Neural progenitor cell (in vitro differentiated cells): ENCODE measurements at regions not wholly inside any gene's neighbourhood (a gene's known extent, or its start where the extent isn't known, plus 50 kb on each side); places are given as distances from the start of the nearest gene placed in this dataset.

Experiments used
- DNase-seq: peaks from one replicate; pipeline ENCODE4 v3.0.0-alpha.2; 2016; ENCODE audit warnings: low spot score
- H2AFZ ChIP-seq: fragments of 200-600 bp; sonication (generic); replicated peaks from 2 replicates; pipeline ENCODE4 v1.6.1; 2016; ENCODE audit warnings: antibody characterized with exemption
- H3F3A ChIP-seq: fragments of 200-600 bp; sonication (generic); 2 replicates; pipeline ENCODE4 v1.6.1; 2016; ENCODE audit warnings: antibody characterized with exemption, low read depth
- H3K27ac ChIP-seq: fragments of 200-600 bp; sonication (generic); 2 replicates; pipeline ENCODE4 v1.5.1; 2016; ENCODE audit warnings: mild to moderate bottlenecking
- H3K27me3 ChIP-seq: fragments of 200-600 bp; sonication (generic); 2 replicates; pipeline ENCODE4 v1.6.1; 2016; ENCODE audit warnings: mild to moderate bottlenecking, moderate library complexity
- H3K36me3 ChIP-seq: fragments of 200-600 bp; sonication (generic); 2 replicates; pipeline ENCODE4 v1.5.1; 2016
- H3K4me1 ChIP-seq: fragments of 200-600 bp; sonication (generic); 2 replicates; pipeline ENCODE4 v1.6.1; 2016; ENCODE audit warnings: mixed run types
- H3K4me2 ChIP-seq: fragments of 200-600 bp; sonication (generic); 2 replicates; pipeline ENCODE4 v1.6.1; 2016
- H3K4me3 ChIP-seq: fragments of 200-600 bp; sonication (generic); 2 replicates; pipeline ENCODE4 v1.5.1; 2016
- H3K79me2 ChIP-seq: fragments of 200-600 bp; sonication (generic); 2 replicates; pipeline ENCODE4 v1.6.1; 2016; ENCODE audit warnings: low read depth
- H3K9ac ChIP-seq: fragments of 200-600 bp; sonication (generic); 2 replicates; pipeline ENCODE4 v1.6.1; 2016
- H3K9me3 ChIP-seq: fragments of 200-600 bp; sonication (generic); 2 replicates; pipeline ENCODE4 v1.5.1; 2016; ENCODE audit warnings: low read depth
- H4K20me1 ChIP-seq: fragments of 200-600 bp; sonication (generic); 2 replicates; pipeline ENCODE4 v1.6.1; 2016; ENCODE audit warnings: low read depth
- H3K27ac Mint-ChIP-seq: 3 replicates; pipeline ENCODE4 v1.8.0; 2021; ENCODE audit warnings: mixed read lengths
- H3K27me3 Mint-ChIP-seq: 2 replicates; pipeline ENCODE4 v1.8.0; 2022; ENCODE audit warnings: low read depth, mild to moderate bottlenecking, inconsistent platforms, moderate library complexity, mixed read lengths; ENCODE audit not compliant: insufficient read depth
- H3K36me3 Mint-ChIP-seq: 3 replicates; pipeline ENCODE4 v1.8.0; 2021; ENCODE audit warnings: mixed read lengths
- H3K4me1 Mint-ChIP-seq: 3 replicates; pipeline ENCODE4 v1.8.0; 2021; ENCODE audit warnings: mixed read lengths
- H3K4me3 Mint-ChIP-seq: 3 replicates; pipeline ENCODE4 v1.8.0; 2021; ENCODE audit warnings: mild to moderate bottlenecking, moderate library complexity, mixed read lengths
- H3K9me3 Mint-ChIP-seq: 3 replicates; pipeline ENCODE4 v1.8.0; 2020; ENCODE audit warnings: mixed read lengths
- CTCF ChIP-seq: fragments of 200-600 bp; sonication (generic); IDR thresholded peaks from 2 replicates; pipeline ENCODE4 v1.5.1; 2017; ENCODE audit warnings: antibody characterized with exemption, mild to moderate bottlenecking
- EZH2 ChIP-seq: fragments of 200-600 bp; sonication (generic); IDR thresholded peaks from 2 replicates; pipeline ENCODE4 v1.6.1; 2017; ENCODE audit warnings: antibody characterized with exemption, mild to moderate bottlenecking, moderate library complexity
- EZH2phosphoT487 ChIP-seq: fragments of 200-600 bp; sonication (generic); IDR thresholded peaks from 2 replicates; pipeline ENCODE4 v1.6.1; 2017; ENCODE audit warnings: antibody characterized with exemption

- Mint-ChIP-seq H3K27me3 (peaks cover 11% of the 10 kb centered on the region), H3K4me3 (peak overlapping the region; percentile 12), H3K9me3 (peaks cover 3% of the 10 kb centered on the region), H3K4me1 (peaks cover 55% of the 10 kb centered on the region), H3K27ac (peak overlapping the region; percentile 81), H3K36me3 (no peaks in the 10 kb centered on the region)
- peak; percentile 57 for DNase-seq
- H3K36me3 ChIP-seq, result no peaks in the 10 kb centered on the region
- no peak overlapping the region for H3K4me3 ChIP-seq
- H3K79me2 ChIP-seq, result no peaks in the 10 kb centered on the region
- no peak overlapping the region for H3K27ac ChIP-seq
- H3K9ac ChIP-seq, result no peak overlapping the region
- TF ChIP-seq CTCF, result no peak
- no peak for TF ChIP-seq EZH2
- no peak for TF ChIP-seq EZH2phosphoT487
- H3K27me3 ChIP-seq, result no peaks in the 10 kb centered on the region
- H2AFZ ChIP-seq, result peak overlapping the region; percentile 57
- peaks cover 24% of the 10 kb centered on the region for H3K4me1 ChIP-seq
- H3F3A ChIP-seq, result peaks cover 18% of the 10 kb centered on the region
- no peaks in the 10 kb centered on the region for H3K9me3 ChIP-seq
- no peaks in the 10 kb centered on the region for H4K20me1 ChIP-seq
- peak overlapping the region; percentile 59 for H3K4me2 ChIP-seq
Measured at GRCh38 chr12:3336606-3337311, 154.2 kb upstream of the PRMT8 start.

- H3K27me3 ChIP-seq, result no peaks in the 10 kb centered on the region
- no peak overlapping the region for H3K4me3 ChIP-seq
- H3K4me1 Mint-ChIP-seq, result peaks cover 64% of the 10 kb centered on the region
- peaks cover 26% of the 10 kb centered on the region for H3F3A ChIP-seq
- no peak overlapping the region for H3K27ac ChIP-seq
- H4K20me1 ChIP-seq, result no peaks in the 10 kb centered on the region
- no peak overlapping the region for H3K27ac Mint-ChIP-seq
- no peak overlapping the region for H3K4me3 Mint-ChIP-seq
- H3K9ac ChIP-seq, result no peak overlapping the region
- peaks cover 36% of the 10 kb centered on the region for H3K4me1 ChIP-seq
- no peaks in the 10 kb centered on the region for H3K79me2 ChIP-seq
- no peaks in the 10 kb centered on the region for H3K36me3 ChIP-seq
- H3K9me3 Mint-ChIP-seq, result peaks cover 3% of the 10 kb centered on the region
- no peak overlapping the region for H3K4me2 ChIP-seq
- H3K36me3 Mint-ChIP-seq, result no peaks in the 10 kb centered on the region
- H3K27me3 Mint-ChIP-seq, result peaks cover 7% of the 10 kb centered on the region
- H3K9me3 ChIP-seq, result no peaks in the 10 kb centered on the region
- no peak overlapping the region for H2AFZ ChIP-seq
- no peak for DNase-seq
- TF ChIP-seq CTCF, result no peak
- no peak for TF ChIP-seq EZH2phosphoT487
- TF ChIP-seq EZH2, result no peak
Measured at GRCh38 chr12:3337944-3338343, 153.1 kb upstream of the PRMT8 start.

GRCh38 chr12:3339221-3339620 is 151.8 kb upstream of the PRMT8 start:
- H3K79me2 ChIP-seq, result no peaks in the 10 kb centered on the region
- Mint-ChIP-seq H3K27ac (no peak overlapping the region), H3K4me3 (no peak overlapping the region), H3K9me3 (peaks cover 3% of the 10 kb centered on the region), H3K4me1 (peaks cover 57% of the 10 kb centered on the region), H3K36me3 (no peaks in the 10 kb centered on the region), H3K27me3 (peaks cover 7% of the 10 kb centered on the region)
- peaks cover 31% of the 10 kb centered on the region for H3K4me1 ChIP-seq
- no peaks in the 10 kb centered on the region for H3K36me3 ChIP-seq
- no peak overlapping the region for H3K4me2 ChIP-seq
- no peaks in the 10 kb centered on the region for H3K9me3 ChIP-seq
- H3K4me3 ChIP-seq, result no peak overlapping the region
- DNase-seq, result no peak
- TF ChIP-seq EZH2 (no peak), EZH2phosphoT487 (no peak), CTCF (no peak)
- no peak overlapping the region for H3K27ac ChIP-seq
- no peaks in the 10 kb centered on the region for H4K20me1 ChIP-seq
- H3K9ac ChIP-seq, result no peak overlapping the region
- peaks cover 26% of the 10 kb centered on the region for H3F3A ChIP-seq
- H3K27me3 ChIP-seq, result no peaks in the 10 kb centered on the region
- no peak overlapping the region for H2AFZ ChIP-seq
